HT-29 (cell line): ENCODE measurements at regions not wholly inside any gene's neighbourhood (a gene's known extent, or its start where the extent isn't known, plus 50 kb on each side); places are given as distances from the start of the nearest gene placed in this dataset.

Experiments used
- DNase-seq: peaks from one replicate; pipeline ENCODE4 v3.0.0-alpha.2; 2015; ENCODE audit warnings: low spot score

DNA sequence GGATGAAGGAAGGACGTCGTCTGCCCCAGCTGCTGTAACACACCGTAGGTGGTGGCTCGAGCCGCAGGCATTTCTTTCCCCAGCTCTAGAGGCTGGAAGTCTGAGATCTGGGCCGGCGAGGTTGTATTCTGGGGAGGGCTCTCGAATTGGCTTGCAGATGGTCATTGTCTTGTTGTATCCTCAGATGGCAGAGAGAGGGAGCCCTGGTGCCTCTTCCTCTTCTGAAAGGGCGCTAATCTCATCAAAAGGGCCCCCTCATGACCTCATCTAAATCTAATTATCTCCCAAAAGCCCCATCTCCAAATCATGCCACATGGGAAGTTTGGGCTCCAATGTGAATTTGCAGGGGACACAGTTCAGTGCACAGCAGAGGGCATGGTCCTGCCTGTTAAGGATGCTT lies 109.0 kb downstream of the SIK1 start:
- DNase-seq, result no peak

DNA sequence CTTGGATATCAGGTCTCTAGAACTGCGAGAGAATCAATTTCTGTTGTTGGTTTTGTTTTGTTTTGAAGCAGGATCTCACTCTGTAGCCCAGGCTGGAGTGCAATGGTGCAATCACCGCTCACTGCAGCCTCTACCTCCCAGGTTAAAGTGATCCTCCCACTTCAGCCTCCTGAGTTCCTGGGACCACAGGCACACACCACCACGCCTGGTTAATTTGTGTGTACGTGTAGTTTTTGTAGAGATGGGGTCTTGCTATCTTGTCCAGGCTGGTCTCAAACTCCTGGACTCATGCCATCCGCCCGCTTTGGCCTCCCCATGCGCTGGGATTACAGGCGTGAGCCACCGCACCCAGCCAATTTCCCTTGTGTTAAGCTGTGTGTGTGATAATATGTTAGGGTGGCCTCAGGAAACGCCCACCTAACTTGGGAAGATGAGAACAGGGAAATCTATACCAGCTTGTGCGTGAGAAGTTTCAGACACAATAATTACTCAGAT lies 109.6 kb downstream of the SIK1 start:
- no peak for DNase-seq

- no peak for DNase-seq
These were observed 110.6 kb downstream of the SIK1 start for GRCh38 chr21:43316156-43316845.

- DNase-seq, result no peak
These were observed 111.4 kb downstream of the SIK1 start for GRCh38 chr21:43315244-43316137.

DNA sequence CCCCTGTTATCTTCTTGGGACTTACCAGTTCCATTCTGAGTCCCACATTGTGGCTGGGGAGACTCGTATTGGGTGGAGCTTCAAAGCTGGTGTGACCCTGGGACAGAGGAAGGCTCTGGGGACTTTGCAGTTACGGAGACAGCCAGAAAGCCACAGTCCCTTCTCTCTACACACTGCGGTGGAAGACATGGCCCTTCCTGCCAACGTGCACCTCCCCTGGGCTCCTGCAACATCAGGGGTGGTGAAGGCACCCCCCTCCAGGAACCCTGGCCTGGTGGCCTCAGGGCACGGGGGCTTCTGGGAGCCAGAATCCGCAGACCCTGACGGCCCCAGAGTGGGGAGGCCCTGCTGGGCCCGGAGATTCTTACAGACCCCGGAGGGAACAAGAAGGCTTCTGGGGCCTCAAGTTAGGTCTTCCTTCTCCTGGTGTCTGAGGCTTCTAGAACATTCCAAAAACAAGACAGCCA lies 113.0 kb downstream of the SIK1 start:
- no peak for DNase-seq

DNA sequence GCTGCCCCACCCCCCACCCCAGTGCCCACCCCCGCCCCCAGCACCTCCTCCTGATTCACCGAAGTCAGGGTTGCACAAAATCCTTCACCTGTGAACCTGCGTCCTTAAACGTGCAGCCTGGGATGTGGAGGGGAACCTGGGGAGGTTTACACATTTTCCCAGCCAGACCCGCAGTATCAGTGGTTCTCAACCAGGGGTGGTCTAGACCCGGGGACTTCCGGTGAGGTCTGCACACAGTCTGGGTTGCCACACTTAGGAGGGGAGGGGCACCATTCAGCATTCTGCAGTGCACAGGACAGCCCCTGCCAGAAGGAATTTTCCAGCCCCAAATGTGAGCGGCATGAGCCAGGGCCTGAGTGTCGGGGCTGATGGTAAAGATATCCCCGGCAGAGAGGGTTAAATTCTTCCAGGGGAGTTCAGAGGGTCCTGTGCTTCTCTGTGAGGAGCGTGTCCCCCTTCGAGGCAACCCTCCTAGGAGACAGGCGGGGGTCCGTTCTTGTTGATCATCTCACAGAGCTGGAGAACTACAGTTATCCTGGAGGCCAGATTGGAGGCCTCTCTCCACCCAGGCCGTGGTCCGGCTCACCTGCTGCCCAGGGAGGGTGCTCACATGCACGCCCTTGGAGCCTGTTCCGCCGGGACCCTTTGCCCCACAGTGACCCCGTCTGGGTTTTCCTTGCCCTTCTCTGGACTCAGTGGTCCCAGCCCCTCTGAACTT lies 113.6 kb downstream of the SIK1 start:
- DNase-seq, result no peak

- DNase-seq, result peak; percentile 34
These were observed 114.2 kb downstream of the SIK1 start for GRCh38 chr21:43312751-43313169.

GRCh38 chr21:43312011-43312410 lies 114.9 kb downstream of the SIK1 start:
- no peak for DNase-seq

- DNase-seq, result peak; percentile 23
These were observed 115.6 kb downstream of the SIK1 start for GRCh38 chr21:43311301-43311817.

DNA sequence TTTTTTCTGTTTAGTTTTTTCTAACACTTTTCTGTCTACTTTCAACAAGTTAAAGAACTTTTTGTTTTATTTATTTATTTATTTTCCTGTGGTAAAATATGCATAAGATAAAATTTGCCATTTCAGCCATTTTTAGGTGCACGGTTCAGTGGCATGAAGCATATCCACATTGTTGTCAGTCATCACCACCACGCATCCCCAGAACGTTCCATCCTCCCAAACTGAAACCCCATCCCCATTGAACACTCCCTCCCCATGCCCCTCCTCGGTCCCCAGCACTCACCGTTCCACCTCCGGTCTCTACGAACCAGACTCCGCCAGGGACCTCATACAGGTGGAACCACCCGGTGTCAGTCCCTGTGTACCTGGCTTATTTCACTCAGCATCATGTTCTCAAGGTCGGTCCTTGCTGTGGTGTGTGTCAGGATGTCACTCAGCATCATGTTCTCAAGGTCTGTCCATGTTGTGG lies 118.1 kb downstream of the SIK1 start:
- no peak for DNase-seq

DNA sequence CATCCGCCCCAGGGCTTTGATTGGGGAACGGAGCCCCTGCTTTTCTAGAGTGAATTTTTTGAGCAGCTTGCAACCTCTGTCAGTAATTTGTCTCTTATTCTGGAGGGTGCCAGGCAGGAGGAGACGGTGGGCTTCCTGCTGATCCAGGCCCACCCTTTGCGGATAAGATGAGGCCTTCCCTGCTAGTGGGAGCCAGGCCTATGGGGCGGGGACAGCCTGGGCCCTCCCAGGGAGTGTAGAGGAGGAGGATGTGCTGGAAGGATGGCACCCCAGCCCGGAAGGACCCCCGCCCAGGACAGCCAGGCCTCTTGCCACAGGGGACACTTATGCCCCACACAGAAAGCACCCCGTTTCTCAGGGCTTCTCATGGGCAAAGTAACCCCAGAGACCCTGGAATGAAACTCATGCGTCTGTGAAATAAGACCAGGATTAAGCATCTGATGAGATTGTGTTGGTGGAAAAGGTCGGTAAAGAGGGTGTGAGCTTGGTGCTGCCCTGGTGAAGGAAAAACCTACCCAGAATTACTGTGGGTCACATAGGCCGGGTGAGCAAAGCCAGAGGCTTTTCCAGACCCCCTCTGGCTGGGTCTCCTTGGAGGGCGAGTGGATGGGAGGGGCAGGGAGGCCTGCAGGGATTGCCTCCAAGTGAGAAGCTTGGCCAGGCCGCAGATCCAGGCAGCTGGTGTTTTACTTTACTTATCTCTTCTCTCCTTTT lies 118.7 kb downstream of the SIK1 start:
- no peak for DNase-seq

- no peak for DNase-seq
These were observed 119.3 kb downstream of the SIK1 start for GRCh38 chr21:43307677-43308070.

- no peak for DNase-seq
These were observed 119.8 kb downstream of the SIK1 start for GRCh38 chr21:43306911-43307676.

DNA sequence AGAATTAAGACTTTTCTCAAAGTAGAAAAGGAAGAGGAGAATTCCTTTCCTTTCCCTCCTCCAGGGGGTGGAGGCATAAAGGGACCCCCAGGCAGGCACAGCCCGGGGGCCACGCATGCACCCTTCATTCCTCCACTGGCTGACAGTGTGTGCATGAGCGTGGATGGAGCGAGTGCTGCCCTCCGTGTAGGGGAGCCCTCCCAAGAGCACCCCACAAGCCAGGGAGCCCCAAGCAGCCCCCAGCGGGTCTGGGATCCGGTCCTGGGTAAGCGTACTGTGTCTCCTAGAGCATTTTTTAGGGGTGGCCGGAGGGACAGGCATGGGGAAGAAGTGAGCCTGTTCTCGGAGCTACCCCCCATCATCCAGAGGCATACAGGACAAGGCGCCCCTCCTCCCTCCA lies 120.5 kb downstream of the SIK1 start:
- DNase-seq, result no peak

GRCh38 chr21:43305811-43306311 lies 121.1 kb downstream of the SIK1 start:
- no peak for DNase-seq

DNA sequence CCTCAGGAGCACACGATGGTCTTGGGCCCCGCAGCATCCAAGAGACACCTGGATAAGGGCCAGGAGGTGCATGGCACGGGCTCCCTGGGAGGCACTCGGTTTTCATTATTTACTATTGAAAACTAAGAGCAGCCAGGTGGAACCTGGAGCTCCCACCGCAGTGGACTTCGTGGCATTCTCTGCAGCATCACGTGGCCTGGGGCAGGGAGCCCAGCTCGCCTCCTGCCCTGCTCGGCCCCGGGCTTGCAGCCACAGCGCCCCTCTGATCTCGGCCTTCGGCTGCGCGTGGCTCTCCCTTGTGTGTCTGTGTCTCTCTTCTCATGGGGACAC lies 121.6 kb downstream of the SIK1 start:
- DNase-seq, result no peak

GRCh38 chr21:43304621-43305335 lies 122.2 kb downstream of the SIK1 start:
- no peak for DNase-seq

- no peak for DNase-seq
These were observed 122.7 kb downstream of the SIK1 start for GRCh38 chr21:43304206-43304605.
